ENCODE measurements at regions not wholly inside any gene's neighbourhood (a gene's known extent, or its start where the extent isn't known, plus 50 kb on each side); places are given as distances from the start of the nearest gene placed in this dataset.

- TF ChIP-seq CTCF (IDR thresholded peaks at IDR 0.05) = no peak
- no peak for TF ChIP-seq ZFX (IDR thresholded peaks at IDR 0.05; ENCODE audit: borderline replicate concordance)
Observed at GRCh38 chr21:38712664-38713063, 93.1 kb upstream of the ETS2 start.
